Left renal cortex interstitium (tissue), 4 donors: ENCODE measurements at regions not wholly inside any gene's neighbourhood (a gene's known extent, or its start where the extent isn't known, plus 50 kb on each side); places are given as distances from the start of the nearest gene placed in this dataset.
"Not testable (repeated sequence)": the region's sequence is repeated elsewhere in the genome, so short reads cannot be mapped to it uniquely, and the experiment has no call there.

ENCODE experiments used
- DNase-seq, 4 donors: peaks; one replicate each; pipeline ENCODE4 v3.0.0-alpha.2; 2013; ENCODE audit warnings: low read depth in 4 of 4, low spot score in 2 of 4, missing footprints in 1 of 4

- DNase-seq, result no peak
Measured at GRCh38 chr1:65020774-65021173, 54.4 kb upstream of the JAK1 start.

- no peak for DNase-seq
Measured at GRCh38 chr1:65021795-65022194, 55.4 kb upstream of the JAK1 start.

DNA sequence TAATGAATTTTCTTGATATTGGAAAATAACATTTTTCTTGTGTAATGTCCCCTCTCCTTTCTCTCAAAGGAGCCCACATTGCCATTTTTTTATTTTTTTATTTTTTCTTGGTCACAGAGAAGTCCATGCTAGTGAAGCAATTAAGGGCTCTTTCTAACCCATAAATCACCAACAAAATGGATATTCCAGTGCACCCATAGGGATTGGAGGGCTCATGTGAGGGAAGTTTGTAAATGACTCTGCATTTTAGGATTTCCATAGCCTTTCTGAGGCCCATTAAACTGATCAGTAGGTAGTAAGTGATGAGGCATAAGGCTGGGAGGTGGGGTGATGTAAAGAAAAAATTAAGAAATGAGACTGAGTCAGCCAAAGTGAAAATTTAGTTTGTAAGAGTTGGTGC is 55.9 kb upstream of the JAK1 start:
- no peak for DNase-seq

- DNase-seq, result no peak
Measured at GRCh38 chr1:65025794-65026193, 59.4 kb upstream of the JAK1 start.

DNA sequence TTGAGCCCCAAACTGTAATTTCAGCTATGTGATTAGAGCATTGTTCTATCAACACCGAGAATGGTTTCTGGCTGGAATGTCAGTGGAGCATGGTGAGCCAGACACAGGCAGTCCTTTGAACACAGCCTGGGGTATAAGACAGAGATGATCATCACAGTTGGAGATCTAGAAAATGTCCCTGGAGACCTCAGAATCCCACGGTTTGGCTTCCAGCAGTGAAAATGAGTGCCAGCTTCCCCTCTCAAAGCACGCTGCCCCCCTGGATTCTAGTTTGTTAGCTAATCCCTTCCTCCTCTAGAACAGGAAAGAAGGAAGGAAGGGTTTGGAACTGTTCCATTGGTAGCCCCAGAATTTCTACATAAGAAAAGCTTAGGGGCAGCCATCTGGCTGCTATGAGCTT is 59.9 kb upstream of the JAK1 start:
- no peak for DNase-seq

DNA sequence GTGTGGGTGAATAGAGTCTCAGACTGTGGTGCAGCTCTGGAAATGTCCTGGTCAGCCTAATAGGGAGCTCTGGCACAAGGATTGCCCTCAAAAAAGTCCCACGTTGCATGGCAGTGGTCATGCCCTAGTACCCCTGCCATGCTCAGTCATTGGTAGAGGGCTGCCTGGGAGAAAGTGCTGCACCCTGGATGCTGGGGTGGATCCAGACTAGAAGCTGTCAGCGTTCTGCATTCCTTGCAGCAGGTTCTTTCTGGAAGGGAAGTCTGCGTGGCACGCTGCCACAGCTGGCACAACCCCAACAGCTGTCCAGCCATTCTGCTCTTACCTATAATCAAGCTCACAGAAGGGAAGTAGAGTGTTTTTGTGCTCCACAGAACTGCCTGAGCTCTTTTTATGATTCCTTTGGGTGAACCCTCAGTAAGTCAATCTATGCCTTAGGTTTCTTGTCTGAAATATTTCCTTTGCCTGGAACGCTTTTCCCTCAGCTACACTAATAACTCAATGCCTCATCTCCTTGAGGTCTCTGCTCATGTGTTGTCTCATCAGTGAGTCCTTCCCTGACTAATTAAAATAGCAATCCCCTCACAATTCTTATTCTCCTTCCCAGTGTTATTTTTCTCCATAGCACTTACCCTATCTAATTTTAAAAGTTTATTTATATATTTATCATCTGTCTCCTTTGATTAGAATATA is 61.5 kb upstream of the JAK1 start:
- DNase-seq, result no peak

- not testable (repeated sequence) for DNase-seq
Measured at GRCh38 chr1:65029434-65029833, 63.1 kb upstream of the JAK1 start.

GRCh38 chr1:65034879-65035278 is 68.5 kb upstream of the JAK1 start:
- not testable (repeated sequence) for DNase-seq

- DNase-seq, result no peak
Measured at GRCh38 chr1:65036570-65037051, 70.3 kb upstream of the JAK1 start.

DNA sequence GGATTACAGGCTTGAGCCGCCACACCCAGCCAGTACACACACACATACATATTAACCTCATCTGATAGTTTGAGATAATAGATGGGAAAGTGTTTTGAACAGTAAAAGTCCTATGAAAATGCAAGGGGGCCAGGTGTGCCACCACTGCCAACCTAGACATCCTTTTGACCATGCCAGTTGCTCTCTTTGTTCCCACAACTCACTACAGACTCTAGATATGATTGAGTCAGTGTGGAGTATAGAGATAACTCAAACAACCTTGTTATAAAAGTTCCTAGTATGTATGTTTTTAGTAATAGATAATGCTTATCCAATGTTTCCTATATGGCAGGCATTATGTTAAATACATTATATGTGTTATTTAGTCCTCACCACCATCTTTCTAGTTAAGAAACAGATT is 72.7 kb upstream of the JAK1 start:
- DNase-seq, result no peak

DNA sequence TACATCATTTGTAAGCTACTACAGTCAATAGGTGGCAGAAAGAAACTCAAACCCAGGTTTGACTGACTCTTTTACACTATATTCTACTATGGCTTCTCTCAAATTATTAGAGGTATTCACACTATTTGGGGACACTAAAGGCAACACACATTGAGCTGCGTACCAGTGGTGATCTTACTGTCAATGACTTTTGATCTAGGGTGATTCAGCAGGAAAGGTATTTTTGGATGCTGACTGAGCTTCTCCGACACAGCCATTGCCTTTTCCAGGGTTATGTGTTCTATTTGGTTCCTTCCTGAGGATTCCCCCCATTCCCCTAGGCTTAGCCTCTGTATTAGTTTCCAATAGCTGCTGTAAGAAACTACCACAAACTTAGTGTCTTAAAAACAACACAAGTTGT is 73.2 kb upstream of the JAK1 start:
- no peak for DNase-seq

- no peak for DNase-seq
Measured at GRCh38 chr1:65042467-65042866, 76.1 kb upstream of the JAK1 start.

GRCh38 chr1:65044411-65044810 is 78.1 kb upstream of the JAK1 start:
- DNase-seq, result no peak

DNA sequence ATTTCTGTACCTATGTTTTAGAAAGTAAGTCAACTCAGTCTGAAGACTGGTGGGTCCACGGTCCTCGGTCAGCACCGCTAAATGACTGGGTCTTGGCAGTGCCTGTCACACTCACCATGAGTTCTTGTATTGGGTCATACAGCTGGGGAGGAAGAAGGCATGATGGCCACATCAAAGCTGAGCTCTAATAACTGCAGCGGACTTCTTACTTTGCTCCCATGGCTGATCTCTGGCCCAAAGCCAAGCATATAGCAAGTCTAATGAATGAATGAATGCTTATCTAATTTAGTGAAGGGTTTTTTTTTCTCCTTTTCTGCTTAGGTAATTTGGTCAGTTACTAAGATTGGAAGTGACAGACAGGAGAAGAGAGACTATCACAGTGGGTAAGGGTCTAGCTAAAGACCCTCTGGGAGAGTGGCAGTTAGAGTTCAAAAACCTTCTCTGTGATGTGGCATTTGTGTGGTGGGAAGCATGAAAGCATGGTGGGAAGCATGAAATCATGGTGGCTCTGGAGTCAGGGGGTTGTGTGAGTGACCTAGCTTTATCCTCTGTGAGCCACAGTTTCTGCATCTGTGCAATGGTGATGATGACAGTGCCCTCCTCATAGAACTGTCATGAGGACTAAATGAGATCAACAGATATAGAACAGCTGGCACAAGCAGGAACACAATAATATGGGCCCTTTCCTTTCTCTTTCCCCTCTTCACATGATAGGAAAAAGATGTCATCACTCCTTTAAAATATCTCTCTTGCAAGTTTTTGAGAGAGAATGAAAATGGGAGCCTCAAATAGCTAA is 78.9 kb upstream of the JAK1 start:
- DNase-seq, result no peak

DNA sequence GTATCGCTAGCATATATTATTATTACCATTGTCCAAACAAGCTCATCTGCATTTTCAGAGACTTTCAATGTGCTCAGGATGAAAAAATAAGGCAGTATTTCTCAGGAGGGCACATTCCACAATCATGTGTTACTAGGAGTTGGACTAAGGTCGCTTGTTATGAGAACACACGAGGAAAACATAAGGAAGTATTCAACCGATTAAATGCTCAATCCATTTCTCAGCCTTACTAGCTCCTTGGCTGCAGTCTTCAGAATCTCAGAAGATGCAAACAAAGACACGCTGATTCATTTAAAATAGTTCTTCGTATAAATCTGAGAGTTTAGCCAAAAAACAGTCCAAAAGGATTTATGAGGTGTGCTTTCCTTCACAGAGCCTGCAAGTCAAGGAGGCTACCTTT is 82.0 kb upstream of the JAK1 start:
- DNase-seq, result no peak

DNA sequence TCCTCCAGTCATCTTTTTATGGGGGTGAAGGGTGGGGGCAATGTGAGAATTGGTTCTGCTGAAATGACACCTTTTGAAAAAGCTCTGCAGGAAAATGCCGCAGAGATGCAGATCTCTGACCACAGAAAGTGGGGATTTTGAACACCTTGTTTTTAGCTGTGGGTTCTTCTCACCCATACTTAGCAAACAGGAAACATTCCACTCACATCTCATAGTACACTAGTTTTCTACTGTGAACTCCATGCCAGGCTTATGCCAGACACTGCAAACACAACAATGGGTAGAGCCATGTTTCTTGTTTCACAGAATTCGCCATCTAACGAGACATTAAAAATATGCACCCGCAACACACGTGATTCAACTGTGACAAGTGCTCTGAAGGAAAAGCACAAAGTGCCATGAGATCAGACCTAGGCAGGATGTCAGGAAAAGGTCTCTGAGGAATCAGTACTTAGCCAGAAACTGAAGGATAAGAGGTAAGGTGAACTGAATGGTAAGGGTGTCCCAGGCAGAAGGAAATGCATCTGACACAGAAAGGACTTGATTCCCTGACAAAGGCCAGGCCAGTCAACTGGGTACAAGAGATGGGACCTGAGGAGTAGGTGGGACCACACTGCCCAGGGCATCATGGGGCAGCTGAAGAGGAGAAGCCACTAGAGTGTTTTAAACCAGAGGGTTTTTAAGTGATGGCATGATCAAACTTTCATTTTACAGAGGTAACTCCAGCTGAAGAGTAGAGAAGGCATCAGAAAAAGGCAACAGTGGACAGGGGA is 83.8 kb upstream of the JAK1 start:
- no peak for DNase-seq

DNA sequence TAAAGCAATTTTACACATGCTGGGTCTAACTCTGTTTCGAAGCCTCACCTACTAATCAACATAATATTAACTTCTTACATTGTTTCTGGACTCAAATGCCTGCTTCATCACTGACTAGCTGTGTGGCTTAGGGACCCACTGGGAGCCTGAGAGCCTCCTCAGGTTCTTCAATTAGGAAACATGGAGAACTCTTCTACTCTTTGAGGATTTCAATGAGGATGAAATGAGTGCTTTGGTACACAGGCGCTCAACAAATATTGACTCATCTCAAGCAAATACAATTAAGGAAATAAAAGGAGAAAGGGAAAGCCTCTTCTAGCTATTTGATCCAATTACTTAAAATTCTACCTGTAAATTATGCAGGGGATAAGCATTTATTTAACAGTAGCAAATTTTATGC is 84.4 kb upstream of the JAK1 start:
- no peak for DNase-seq

GRCh38 chr1:65054481-65054880 is 88.1 kb upstream of the JAK1 start:
- no peak for DNase-seq

DNA sequence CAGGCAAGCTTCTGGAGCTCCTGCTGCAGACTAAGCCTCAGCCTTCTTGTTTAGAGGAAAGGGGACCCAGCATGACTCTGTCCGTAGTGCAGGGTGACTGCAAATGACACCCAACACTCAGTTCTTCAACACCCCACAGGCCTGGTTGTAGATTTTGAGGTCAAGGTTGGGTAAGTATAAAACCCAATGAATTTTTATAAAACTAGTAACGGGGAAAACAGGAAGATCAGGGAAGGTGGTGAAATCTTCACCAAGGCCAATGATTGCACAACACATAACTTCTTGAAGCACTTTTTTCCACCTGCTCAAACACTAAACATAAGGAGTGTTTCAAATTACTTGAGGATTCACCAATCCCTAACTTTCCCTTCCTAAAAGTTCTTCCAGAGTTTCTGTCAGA is 89.4 kb upstream of the JAK1 start:
- DNase-seq, result no peak

DNA sequence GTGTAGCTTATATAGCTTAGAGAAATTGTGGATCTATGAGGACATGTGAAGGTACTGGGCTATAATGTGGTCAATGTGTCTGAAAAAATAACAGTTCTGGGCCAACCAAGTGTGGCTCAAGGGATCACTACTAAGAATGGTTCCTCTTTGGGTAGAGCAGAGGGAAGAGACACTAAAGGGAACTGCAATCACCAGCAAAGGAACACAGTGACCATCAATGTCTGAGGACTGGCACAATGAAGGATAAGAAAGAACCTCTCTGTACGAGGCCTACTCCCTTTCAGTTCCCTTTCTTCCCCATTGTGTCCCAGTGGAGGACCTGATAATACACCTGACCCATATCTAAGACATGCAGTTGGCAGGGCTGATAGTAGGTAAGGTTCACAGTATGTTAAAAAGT is 89.9 kb upstream of the JAK1 start:
- DNase-seq, result no peak

- no peak for DNase-seq
Measured at GRCh38 chr1:65056866-65057265, 90.5 kb upstream of the JAK1 start.
